K562 (cell line): ENCODE measurements at regions not wholly inside any gene's neighbourhood (a gene's known extent, or its start where the extent isn't known, plus 50 kb on each side); places are given as distances from the start of the nearest gene placed in this dataset.

ENCODE experiments used
- ARID1B ChIP-seq: fragments of 450-650 bp; IDR thresholded peaks from 2 replicates; pipeline ENCODE4 v1.6.1; 2016; ENCODE audit warnings: antibody characterized with exemption, mild to moderate bottlenecking, inconsistent platforms
- CSDE1 ChIP-seq, 2 experiments: fragments of 450-650 bp; IDR thresholded peaks; 2 replicates each; pipeline ENCODE4 v1.6.1; 2016; ENCODE audit warnings: mild to moderate bottlenecking in 1 of 2
- CTBP1 ChIP-seq: fragments of 450-650 bp; IDR thresholded peaks from 2 replicates; pipeline ENCODE4 v1.6.1; 2016; ENCODE audit warnings: borderline replicate concordance
- HDAC3 ChIP-seq: fragments of 450-650 bp; IDR thresholded peaks from 2 replicates; pipeline ENCODE4 v1.6.1; 2018; ENCODE audit warnings: borderline replicate concordance, mild to moderate bottlenecking, moderate library complexity; ENCODE audit not compliant: partially characterized antibody
- HMGN3 ChIP-seq: IDR thresholded peaks from 2 replicates; pipeline ENCODE4 v1.6.1; 2011; ENCODE audit warnings: borderline replicate concordance, low read depth, mild to moderate bottlenecking, mixed read lengths, low read length; ENCODE audit not compliant: insufficient read length; ENCODE audit errors: extremely low read depth
- HOXB6 ChIP-seq: fragments of 250-450 bp; sonication (Bioruptor Pico); IDR thresholded peaks from 2 replicates; pipeline ENCODE4 v1.5.1; 2022; ENCODE audit warnings: mild to moderate bottlenecking, borderline replicate concordance
- ILF3 ChIP-seq: fragments of 450-650 bp; IDR thresholded peaks from 2 replicates; pipeline ENCODE4 v1.6.1; 2018; ENCODE audit warnings: antibody characterized with exemption, mild to moderate bottlenecking, moderate library complexity, borderline replicate concordance
- LCOR ChIP-seq: sonication (generic); formaldehyde crosslinking; IDR thresholded peaks from 2 replicates; pipeline ENCODE4 v1.8.0; 2022; ENCODE audit warnings: mild to moderate bottlenecking, missing genetic modification reagents
- PCBP2 ChIP-seq: fragments of 200-400 bp; formaldehyde crosslinking; IDR thresholded peaks from 2 replicates; pipeline ENCODE4 v1.6.1; 2018; ENCODE audit warnings: low read length, low read depth, mild to moderate bottlenecking, moderate library complexity; ENCODE audit not compliant: poor library complexity, severe bottlenecking
- PML ChIP-seq: IDR thresholded peaks from 2 replicates; pipeline ENCODE4 v1.6.1; 2012; ENCODE audit warnings: low read length, inconsistent platforms
- PTBP1 ChIP-seq: fragments of 200-400 bp; formaldehyde crosslinking; IDR thresholded peaks from 2 replicates; pipeline ENCODE4 v1.6.1; 2017; ENCODE audit warnings: low read depth, low read length
- SRSF9 ChIP-seq: fragments of 200-400 bp; formaldehyde crosslinking; IDR thresholded peaks from 2 replicates; pipeline ENCODE4 v1.6.1; 2017; ENCODE audit warnings: low read depth, low read length, borderline replicate concordance
- ZBED1 ChIP-seq: IDR thresholded peaks from 2 replicates; pipeline ENCODE4 v1.6.1; 2014
- ZC3H11A ChIP-seq: IDR thresholded peaks from 2 replicates; pipeline ENCODE4 v1.6.1; 2012; ENCODE audit warnings: low read depth, low read length, improper control_type of control experiment
- ZNF146 ChIP-seq: IDR thresholded peaks from one replicate; pipeline ENCODE4 v1.6.1; 2018; ENCODE audit warnings: missing compliant biosample characterization; ENCODE audit not compliant: unreplicated experiment
- ZNF239 ChIP-seq: fragments of 250-450 bp; sonication (Bioruptor Pico); IDR thresholded peaks from 2 replicates; pipeline ENCODE4 v1.4.0; 2020; ENCODE audit warnings: mild to moderate bottlenecking
- ZNF586 ChIP-seq: fragments of 450-650 bp; formaldehyde crosslinking; conservative IDR thresholded peaks from 2 replicates; pipeline ENCODE4 v1.4.0; 2020; ENCODE audit warnings: mild to moderate bottlenecking, moderate library complexity
- ZNF696 ChIP-seq: fragments of 250-450 bp; sonication (Bioruptor Pico); conservative IDR thresholded peaks from 2 replicates; pipeline ENCODE4 v1.4.0; 2020; ENCODE audit warnings: mild to moderate bottlenecking, moderate library complexity
- TF ChIP-seq, protein P1 (sequence below): sonication (generic); formaldehyde crosslinking; IDR thresholded peaks from 2 replicates; pipeline ENCODE4 v1.8.1; 2023; ENCODE audit warnings: mild to moderate bottlenecking, missing genetic modification reagents
- TF ChIP-seq, protein P2 (sequence below): fragments of 450-650 bp; IDR thresholded peaks from 2 replicates; pipeline ENCODE4 v1.6.1; 2017; ENCODE audit warnings: mild to moderate bottlenecking, moderate library complexity
- TF ChIP-seq, protein P3 (sequence below): fragments of 450-650 bp; IDR thresholded peaks from 2 replicates; pipeline ENCODE4 v1.6.1; 2016
- TF ChIP-seq, protein P4 (sequence below): IDR thresholded peaks from 3 replicates; pipeline ENCODE4 v1.6.1; 2011; ENCODE audit warnings: borderline replicate concordance, mild to moderate bottlenecking, moderate library complexity; ENCODE audit not compliant: insufficient read length; ENCODE audit errors: extremely low read depth

DNA sequence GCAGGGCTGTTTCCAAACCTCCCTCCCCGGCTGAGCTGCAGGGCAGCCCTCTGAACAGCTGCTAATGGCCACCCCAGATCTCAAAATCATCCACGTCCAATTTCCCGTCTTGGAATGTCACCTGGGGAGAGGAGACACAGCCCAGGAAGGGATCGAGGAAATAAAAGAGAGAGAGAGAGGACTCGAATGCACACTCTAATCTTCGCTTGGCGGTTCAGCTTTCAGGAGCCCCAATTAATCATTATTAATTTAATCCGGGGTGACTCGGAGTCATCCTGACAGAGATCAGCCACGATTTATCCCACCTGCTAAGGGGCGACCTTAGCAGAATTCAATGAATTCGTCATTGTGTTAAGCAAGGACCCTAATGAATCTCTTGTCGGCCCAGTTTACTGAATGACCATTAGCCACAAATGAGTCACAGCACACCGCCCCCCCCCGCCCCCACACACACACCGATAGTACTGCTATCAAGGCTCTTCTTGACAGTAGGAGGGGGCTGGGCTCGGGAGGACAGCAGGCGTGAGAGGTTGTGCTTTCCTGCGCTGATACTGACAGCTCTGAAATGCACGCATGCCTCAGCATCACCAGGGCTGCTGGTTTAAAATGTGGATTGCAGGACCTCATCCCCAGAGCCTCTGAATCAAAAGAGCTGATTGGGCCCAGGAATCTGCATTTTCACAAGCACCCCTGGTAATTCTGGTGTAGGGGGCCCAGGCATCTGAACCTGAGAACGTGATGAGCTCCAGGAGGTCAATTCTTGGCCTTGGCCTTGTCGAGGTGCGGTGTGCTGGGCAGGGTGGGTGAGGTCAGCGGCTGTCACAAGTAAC lies 190.0 kb upstream of the CIBAR2 start (continued):
- TF ChIP-seq, protein P1, sequence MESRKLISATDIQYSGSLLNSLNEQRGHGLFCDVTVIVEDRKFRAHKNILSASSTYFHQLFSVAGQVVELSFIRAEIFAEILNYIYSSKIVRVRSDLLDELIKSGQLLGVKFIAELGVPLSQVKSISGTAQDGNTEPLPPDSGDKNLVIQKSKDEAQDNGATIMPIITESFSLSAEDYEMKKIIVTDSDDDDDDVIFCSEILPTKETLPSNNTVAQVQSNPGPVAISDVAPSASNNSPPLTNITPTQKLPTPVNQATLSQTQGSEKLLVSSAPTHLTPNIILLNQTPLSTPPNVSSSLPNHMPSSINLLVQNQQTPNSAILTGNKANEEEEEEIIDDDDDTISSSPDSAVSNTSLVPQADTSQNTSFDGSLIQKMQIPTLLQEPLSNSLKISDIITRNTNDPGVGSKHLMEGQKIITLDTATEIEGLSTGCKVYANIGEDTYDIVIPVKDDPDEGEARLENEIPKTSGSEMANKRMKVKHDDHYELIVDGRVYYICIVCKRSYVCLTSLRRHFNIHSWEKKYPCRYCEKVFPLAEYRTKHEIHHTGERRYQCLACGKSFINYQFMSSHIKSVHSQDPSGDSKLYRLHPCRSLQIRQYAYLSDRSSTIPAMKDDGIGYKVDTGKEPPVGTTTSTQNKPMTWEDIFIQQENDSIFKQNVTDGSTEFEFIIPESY (CRISPR knock-in tag): no peak
- TF ChIP-seq, protein P2, sequence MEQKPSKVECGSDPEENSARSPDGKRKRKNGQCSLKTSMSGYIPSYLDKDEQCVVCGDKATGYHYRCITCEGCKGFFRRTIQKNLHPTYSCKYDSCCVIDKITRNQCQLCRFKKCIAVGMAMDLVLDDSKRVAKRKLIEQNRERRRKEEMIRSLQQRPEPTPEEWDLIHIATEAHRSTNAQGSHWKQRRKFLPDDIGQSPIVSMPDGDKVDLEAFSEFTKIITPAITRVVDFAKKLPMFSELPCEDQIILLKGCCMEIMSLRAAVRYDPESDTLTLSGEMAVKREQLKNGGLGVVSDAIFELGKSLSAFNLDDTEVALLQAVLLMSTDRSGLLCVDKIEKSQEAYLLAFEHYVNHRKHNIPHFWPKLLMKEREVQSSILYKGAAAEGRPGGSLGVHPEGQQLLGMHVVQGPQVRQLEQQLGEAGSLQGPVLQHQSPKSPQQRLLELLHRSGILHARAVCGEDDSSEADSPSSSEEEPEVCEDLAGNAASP: no peak
- TF ChIP-seq HDAC3: no peak
- no peak for TF ChIP-seq ZNF239 (CRISPR knock-in tag)
- peak; percentile 80 for TF ChIP-seq CTBP1
- TF ChIP-seq ZBED1: peak; percentile 76; the same call in 1 of the 2 replicates
- no peak for TF ChIP-seq ZNF146 (CRISPR knock-in tag)
- no peak for TF ChIP-seq ILF3
- TF ChIP-seq HMGN3: peak; percentile 37
- TF ChIP-seq ZNF696: no peak
- no peak for TF ChIP-seq HOXB6 (CRISPR knock-in tag)
- TF ChIP-seq, protein P3, sequence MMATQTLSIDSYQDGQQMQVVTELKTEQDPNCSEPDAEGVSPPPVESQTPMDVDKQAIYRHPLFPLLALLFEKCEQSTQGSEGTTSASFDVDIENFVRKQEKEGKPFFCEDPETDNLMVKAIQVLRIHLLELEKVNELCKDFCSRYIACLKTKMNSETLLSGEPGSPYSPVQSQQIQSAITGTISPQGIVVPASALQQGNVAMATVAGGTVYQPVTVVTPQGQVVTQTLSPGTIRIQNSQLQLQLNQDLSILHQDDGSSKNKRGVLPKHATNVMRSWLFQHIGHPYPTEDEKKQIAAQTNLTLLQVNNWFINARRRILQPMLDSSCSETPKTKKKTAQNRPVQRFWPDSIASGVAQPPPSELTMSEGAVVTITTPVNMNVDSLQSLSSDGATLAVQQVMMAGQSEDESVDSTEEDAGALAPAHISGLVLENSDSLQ: peak; percentile 81
- TF ChIP-seq ZNF586 (CRISPR knock-in tag): no peak
- no peak for TF ChIP-seq PCBP2
- peak; percentile 85 for TF ChIP-seq LCOR (CRISPR knock-in tag)
- no peak for TF ChIP-seq ZC3H11A
- TF ChIP-seq ARID1B: peak; percentile 94
- TF ChIP-seq, protein P4, sequence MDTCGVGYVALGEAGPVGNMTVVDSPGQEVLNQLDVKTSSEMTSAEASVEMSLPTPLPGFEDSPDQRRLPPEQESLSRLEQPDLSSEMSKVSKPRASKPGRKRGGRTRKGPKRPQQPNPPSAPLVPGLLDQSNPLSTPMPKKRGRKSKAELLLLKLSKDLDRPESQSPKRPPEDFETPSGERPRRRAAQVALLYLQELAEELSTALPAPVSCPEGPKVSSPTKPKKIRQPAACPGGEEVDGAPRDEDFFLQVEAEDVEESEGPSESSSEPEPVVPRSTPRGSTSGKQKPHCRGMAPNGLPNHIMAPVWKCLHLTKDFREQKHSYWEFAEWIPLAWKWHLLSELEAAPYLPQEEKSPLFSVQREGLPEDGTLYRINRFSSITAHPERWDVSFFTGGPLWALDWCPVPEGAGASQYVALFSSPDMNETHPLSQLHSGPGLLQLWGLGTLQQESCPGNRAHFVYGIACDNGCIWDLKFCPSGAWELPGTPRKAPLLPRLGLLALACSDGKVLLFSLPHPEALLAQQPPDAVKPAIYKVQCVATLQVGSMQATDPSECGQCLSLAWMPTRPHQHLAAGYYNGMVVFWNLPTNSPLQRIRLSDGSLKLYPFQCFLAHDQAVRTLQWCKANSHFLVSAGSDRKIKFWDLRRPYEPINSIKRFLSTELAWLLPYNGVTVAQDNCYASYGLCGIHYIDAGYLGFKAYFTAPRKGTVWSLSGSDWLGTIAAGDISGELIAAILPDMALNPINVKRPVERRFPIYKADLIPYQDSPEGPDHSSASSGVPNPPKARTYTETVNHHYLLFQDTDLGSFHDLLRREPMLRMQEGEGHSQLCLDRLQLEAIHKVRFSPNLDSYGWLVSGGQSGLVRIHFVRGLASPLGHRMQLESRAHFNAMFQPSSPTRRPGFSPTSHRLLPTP: no peak
- no peak for TF ChIP-seq CSDE1 (IDR thresholded peaks at IDR 0.05)
- no peak for TF ChIP-seq PTBP1
- TF ChIP-seq SRSF9: no peak
- TF ChIP-seq PML: peak; percentile 53; the same call in 1 of the 2 replicates
